Uterus (tissue), 3 donors: ENCODE measurements at regions not wholly inside any gene's neighbourhood (a gene's known extent, or its start where the extent isn't known, plus 50 kb on each side); places are given as distances from the start of the nearest gene placed in this dataset.

Experiments used
- DNase-seq, 2 donors: peaks; one replicate each; pipeline ENCODE4 v3.0.0-alpha.2; 2019 to 2020
- H3K27ac ChIP-seq, 2 donors: fragments of 200-600 bp; sonication (generic); 1 replicate in 1 of 2; 2 replicates in 1 of 2; pipeline ENCODE4 v1.5.1; 2016 to 2018
- H3K27me3 ChIP-seq, 2 donors: fragments of 200-600 bp; sonication (generic); one replicate each; pipeline ENCODE4 v1.5.1; 2018 to 2019; ENCODE audit warnings: control low read depth in 1 of 2
- H3K36me3 ChIP-seq, 2 donors: fragments of 200-600 bp; sonication (generic); one replicate each; pipeline ENCODE4 v1.5.1; 2019; ENCODE audit warnings: control low read depth in 1 of 2
- H3K4me1 ChIP-seq, 2 donors: fragments of 200-600 bp; sonication (generic); one replicate each; pipeline ENCODE4 v1.5.1; 2018 to 2019; ENCODE audit warnings: control low read depth in 1 of 2
- H3K4me3 ChIP-seq, 2 donors: fragments of 200-600 bp; sonication (generic); 1 replicate in 1 of 2; 2 replicates in 1 of 2; pipeline ENCODE4 v1.5.1; 2018 to 2019; ENCODE audit warnings: mild to moderate bottlenecking in 1 of 2
- H3K9me3 ChIP-seq, 2 donors: fragments of 200-600 bp; sonication (generic); one replicate each; pipeline ENCODE4 v1.5.1; 2019; ENCODE audit warnings: control low read depth in 1 of 2
- POLR2A ChIP-seq, 2 donors: fragments of 450-650 bp; IDR thresholded peaks; one replicate each; pipeline ENCODE4 v1.6.1; 2016; ENCODE audit warnings: antibody characterized with exemption in 2 of 2, mild to moderate bottlenecking in 1 of 2, moderate library complexity in 1 of 2
- intact Hi-C: fragments of 100-400 bp; cut with DNase I; formaldehyde crosslinking; loops from one replicate; pipeline ENCODE4 v1.15.1; 2023; ENCODE audit warnings: low total_unique reads
- TF ChIP-seq, protein P1 (sequence below), 4 experiments: fragments of 200-600 bp in 2 of 4; fragments of 450-650 bp in 2 of 4; sonication (generic) in 2 of 4; IDR thresholded peaks; one replicate each; pipeline ENCODE4 v1.5.1; 2016 to 2019; ENCODE audit warnings: antibody characterized with exemption in 4 of 4, mild to moderate bottlenecking in 2 of 4, moderate library complexity in 1 of 4
- donor health status: DM: yes; HTN: yes; CAD: no.

DNA sequence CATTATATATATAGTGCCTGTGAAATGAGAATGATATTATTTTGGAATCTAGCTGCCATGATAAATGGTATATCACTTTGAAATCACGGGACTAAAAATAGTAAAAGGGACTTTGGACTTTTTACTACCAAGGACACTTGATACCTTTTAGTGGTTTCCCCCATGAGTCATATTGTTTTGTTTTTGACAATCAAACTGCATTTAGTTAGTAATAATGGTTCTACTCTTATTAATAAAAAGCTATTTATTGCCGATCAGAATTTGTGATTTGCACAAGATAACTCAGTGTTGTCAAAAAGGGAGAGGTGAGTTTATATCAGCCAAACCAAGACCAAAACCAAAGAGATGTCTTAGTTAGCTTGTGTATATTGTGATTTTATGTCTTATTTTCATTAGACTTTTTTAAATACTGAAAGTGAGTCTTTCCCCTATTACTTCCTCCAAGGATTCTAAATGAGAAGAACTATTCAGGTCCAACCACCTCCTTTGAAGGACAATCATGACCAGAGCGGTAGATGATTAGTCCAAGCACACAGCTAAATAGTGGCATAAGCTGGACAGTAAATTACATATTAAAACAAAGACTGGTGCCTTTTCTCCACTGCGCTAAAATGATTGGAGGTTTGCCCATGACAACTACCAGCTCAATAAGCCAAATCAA is 281.7 kb upstream of the ESRRG start:
- DNase-seq, result no peak
- Histone ChIP-seq H3K4me1 (no peaks in the 10 kb centered on the region), H3K9me3 (no peaks in the 10 kb centered on the region), H3K36me3 (no peaks in the 10 kb centered on the region), H3K27me3 (no peaks in the 10 kb centered on the region), H3K4me3 (no peak overlapping the region), H3K27ac (no peak overlapping the region)
- intact Hi-C loops, result no loop called here
- TF ChIP-seq, protein P1, sequence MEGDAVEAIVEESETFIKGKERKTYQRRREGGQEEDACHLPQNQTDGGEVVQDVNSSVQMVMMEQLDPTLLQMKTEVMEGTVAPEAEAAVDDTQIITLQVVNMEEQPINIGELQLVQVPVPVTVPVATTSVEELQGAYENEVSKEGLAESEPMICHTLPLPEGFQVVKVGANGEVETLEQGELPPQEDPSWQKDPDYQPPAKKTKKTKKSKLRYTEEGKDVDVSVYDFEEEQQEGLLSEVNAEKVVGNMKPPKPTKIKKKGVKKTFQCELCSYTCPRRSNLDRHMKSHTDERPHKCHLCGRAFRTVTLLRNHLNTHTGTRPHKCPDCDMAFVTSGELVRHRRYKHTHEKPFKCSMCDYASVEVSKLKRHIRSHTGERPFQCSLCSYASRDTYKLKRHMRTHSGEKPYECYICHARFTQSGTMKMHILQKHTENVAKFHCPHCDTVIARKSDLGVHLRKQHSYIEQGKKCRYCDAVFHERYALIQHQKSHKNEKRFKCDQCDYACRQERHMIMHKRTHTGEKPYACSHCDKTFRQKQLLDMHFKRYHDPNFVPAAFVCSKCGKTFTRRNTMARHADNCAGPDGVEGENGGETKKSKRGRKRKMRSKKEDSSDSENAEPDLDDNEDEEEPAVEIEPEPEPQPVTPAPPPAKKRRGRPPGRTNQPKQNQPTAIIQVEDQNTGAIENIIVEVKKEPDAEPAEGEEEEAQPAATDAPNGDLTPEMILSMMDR (IDR thresholded peaks at IDR 0.05), result no peak
- no peak for TF ChIP-seq POLR2A (IDR thresholded peaks at IDR 0.05)

DNA sequence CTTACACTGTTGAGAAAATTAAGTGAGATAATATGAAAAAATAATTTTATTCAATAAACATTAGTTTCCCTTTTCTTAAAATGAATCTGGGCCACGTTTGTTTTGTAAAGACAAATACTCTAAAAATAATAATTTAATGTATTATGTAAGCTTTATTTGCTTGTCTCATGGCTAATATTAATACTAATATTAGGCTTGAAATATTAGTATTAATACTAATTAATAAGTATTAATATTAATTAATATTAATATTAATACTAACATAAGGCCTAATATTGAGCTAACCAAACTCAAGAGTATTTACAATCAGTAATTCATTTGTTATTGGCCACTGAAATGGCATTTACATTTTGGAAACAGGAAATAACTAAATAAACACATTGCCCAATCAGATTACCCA is 280.1 kb upstream of the ESRRG start:
- Histone ChIP-seq H3K27ac (no peak overlapping the region), H3K27me3 (no peaks in the 10 kb centered on the region), H3K9me3 (no peaks in the 10 kb centered on the region), H3K36me3 (no peaks in the 10 kb centered on the region), H3K4me3 (no peak overlapping the region), H3K4me1 (no peaks in the 10 kb centered on the region)
- intact Hi-C loops, result no loop called here
- TF ChIP-seq, protein P1 (IDR thresholded peaks at IDR 0.05), result no peak
- no peak for TF ChIP-seq POLR2A (IDR thresholded peaks at IDR 0.05)
- no peak for DNase-seq

DNA sequence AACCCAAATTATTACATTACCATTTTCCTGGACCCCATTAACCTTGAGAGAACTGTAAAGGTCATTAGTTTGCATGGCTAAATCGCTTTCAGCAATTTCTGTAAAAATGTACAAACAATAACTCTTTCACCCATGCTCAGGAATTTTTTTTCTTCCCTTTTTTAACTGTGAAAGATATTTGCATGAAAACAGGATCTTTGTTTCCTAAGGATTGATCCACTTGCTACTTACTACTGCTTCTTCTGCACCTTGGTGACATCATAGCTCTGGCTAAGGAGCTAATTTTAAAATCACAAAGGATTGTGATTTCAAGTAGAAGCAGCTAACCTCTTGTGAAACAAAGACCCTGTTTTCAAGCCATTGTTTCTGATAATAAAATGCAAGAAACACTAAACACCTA is 274.6 kb upstream of the ESRRG start:
- Histone ChIP-seq H3K9me3 (no peaks in the 10 kb centered on the region), H3K27me3 (no peaks in the 10 kb centered on the region), H3K27ac (no peak overlapping the region), H3K36me3 (no peaks in the 10 kb centered on the region), H3K4me1 (no peaks in the 10 kb centered on the region), H3K4me3 (no peak overlapping the region)
- intact Hi-C loops, result no loop called here
- DNase-seq, result no peak
- TF ChIP-seq, protein P1 (IDR thresholded peaks at IDR 0.05), result no peak
- no peak for TF ChIP-seq POLR2A (IDR thresholded peaks at IDR 0.05)

DNA sequence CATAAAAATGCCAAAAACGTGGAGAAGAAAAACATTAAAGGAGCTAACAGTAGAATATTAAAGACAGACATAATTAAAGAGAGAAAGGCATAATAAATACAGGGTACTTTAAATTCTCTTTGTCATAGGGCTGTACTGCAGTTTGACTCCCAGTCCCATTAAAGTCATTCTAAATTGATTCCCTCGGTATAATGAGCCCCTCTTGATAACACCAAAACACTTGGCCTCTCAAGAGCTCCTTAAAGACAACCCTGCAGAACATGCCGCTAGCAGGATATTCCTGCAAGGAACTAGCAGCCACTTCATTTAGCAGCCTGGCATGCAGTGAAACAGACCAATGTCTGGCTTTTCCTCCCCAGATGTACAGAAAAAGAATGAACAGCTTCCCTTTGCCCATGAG is 273.8 kb upstream of the ESRRG start:
- no peak overlapping the region for H3K27ac ChIP-seq
- intact Hi-C loops, result no loop called here
- no peaks in the 10 kb centered on the region for H3K4me1 ChIP-seq

DNA sequence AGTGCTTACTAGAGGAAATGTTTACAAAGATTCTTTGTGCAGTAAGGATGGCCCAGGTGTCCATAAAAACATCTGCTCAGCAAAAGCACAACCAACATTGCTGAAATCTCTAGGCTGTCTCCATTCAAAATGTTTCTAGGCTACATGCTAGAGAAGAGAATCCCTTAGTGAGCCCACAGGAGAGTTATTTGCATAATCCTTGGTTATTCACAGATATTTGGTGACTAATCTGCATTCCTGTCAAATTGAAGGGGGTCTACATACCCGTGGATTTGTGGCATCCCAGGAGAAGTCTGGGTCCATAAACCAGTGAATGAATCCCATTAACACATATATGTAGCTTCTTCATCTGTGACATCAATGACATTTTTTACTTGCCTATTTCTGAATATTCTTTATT is 261.3 kb upstream of the ESRRG start:
- DNase-seq, result no peak
- intact Hi-C loops, result no loop called here
- TF ChIP-seq, protein P1 (IDR thresholded peaks at IDR 0.05), result no peak
- no peak for TF ChIP-seq POLR2A (IDR thresholded peaks at IDR 0.05)
- H3K4me3 ChIP-seq, result no peak overlapping the region
- H3K27me3 ChIP-seq, result no peaks in the 10 kb centered on the region
- no peak overlapping the region for H3K27ac ChIP-seq
- H3K36me3 ChIP-seq, result no peaks in the 10 kb centered on the region
- no peaks in the 10 kb centered on the region for H3K4me1 ChIP-seq
- no peaks in the 10 kb centered on the region for H3K9me3 ChIP-seq

More for the DNA sequence above, 273.8 kb upstream of the ESRRG start:
- DNase-seq, result no peak
- Histone ChIP-seq H3K4me3 (no peak overlapping the region), H3K27me3 (no peaks in the 10 kb centered on the region), H3K9me3 (no peaks in the 10 kb centered on the region), H3K36me3 (no peaks in the 10 kb centered on the region)
- TF ChIP-seq POLR2A (IDR thresholded peaks at IDR 0.05), result no peak
- TF ChIP-seq, protein P1 (IDR thresholded peaks at IDR 0.05), result no peak
